Smooth muscle cell (in vitro differentiated cells): ENCODE measurements at regions not wholly inside any gene's neighbourhood (a gene's known extent, or its start where the extent isn't known, plus 50 kb on each side); places are given as distances from the start of the nearest gene placed in this dataset.
"Not testable (repeated sequence)": the region's sequence is repeated elsewhere in the genome, so short reads cannot be mapped to it uniquely, and the experiment has no call there.

Experiments
- DNase-seq: peaks from one replicate; lab custom pipeline; 2025; ENCODE audit not compliant: unreplicated experiment; lab: John Stamatoyannopoulos, UW
- H2AFZ ChIP-seq: fragments of 200-600 bp; sonication (generic); 2 replicates; pipeline ENCODE4 v1.6.0; 2016; ENCODE audit warnings: antibody characterized with exemption, low read depth, mild to moderate bottlenecking
- H3F3A ChIP-seq: fragments of 200-600 bp; sonication (generic); 2 replicates; pipeline ENCODE4 v1.6.0; 2017; ENCODE audit warnings: antibody characterized with exemption, low read depth
- H3K27ac ChIP-seq: fragments of 200-600 bp; sonication (generic); 2 replicates; pipeline ENCODE4 v1.5.1; 2016; ENCODE audit warnings: low read depth, mild to moderate bottlenecking
- H3K27me3 ChIP-seq: fragments of 200-600 bp; sonication (generic); 2 replicates; pipeline ENCODE4 v1.6.1; 2016; ENCODE audit warnings: low read depth, mild to moderate bottlenecking
- H3K36me3 ChIP-seq: fragments of 200-600 bp; sonication (generic); 2 replicates; pipeline ENCODE4 v1.5.1; 2016; ENCODE audit warnings: low read depth
- H3K4me1 ChIP-seq: fragments of 200-600 bp; sonication (generic); 2 replicates; pipeline ENCODE4 v1.5.1; 2016; ENCODE audit warnings: low read depth
- H3K4me2 ChIP-seq: fragments of 200-600 bp; sonication (generic); 2 replicates; pipeline ENCODE4 v1.6.0; 2016; ENCODE audit warnings: mild to moderate bottlenecking
- H3K4me3 ChIP-seq: fragments of 200-600 bp; sonication (generic); 2 replicates; pipeline ENCODE4 v1.5.1; 2016; ENCODE audit warnings: mild to moderate bottlenecking
- H3K79me2 ChIP-seq: fragments of 200-600 bp; sonication (generic); 2 replicates; pipeline ENCODE4 v1.6.0; 2016; ENCODE audit warnings: low read depth, mild to moderate bottlenecking
- H3K9ac ChIP-seq: fragments of 200-600 bp; sonication (generic); 2 replicates; pipeline ENCODE4 v1.6.0; 2016; ENCODE audit warnings: low read depth
- H3K9me3 ChIP-seq: fragments of 200-600 bp; sonication (generic); replicated peaks from 2 replicates; pipeline ENCODE4 v1.5.1; 2016; ENCODE audit warnings: low read depth
- H4K20me1 ChIP-seq: fragments of 200-600 bp; sonication (generic); 2 replicates; pipeline ENCODE4 v1.6.0; 2016; ENCODE audit warnings: low read depth
- CTCF ChIP-seq: fragments of 200-600 bp; sonication (generic); IDR thresholded peaks from 2 replicates; pipeline ENCODE4 v1.5.1; 2017; ENCODE audit warnings: borderline replicate concordance, mild to moderate bottlenecking, antibody characterized with exemption; ENCODE audit not compliant: insufficient read depth, poor library complexity, severe bottlenecking
- WGBS: methylation state at CpG from one replicate; pipeline ENCODE4 v1.1.7; 2016; ENCODE audit warnings: low lambda C conversion rate; 5-methylcytosine and 5-hydroxymethylcytosine counted together

- Histone ChIP-seq H4K20me1 (peaks cover 34% of the 10 kb centered on the region), H3K9me3 (peaks cover 4% of the 10 kb centered on the region), H3K9ac (no peak overlapping the region), H3K36me3 (no peaks in the 10 kb centered on the region), H3K4me1 (peaks cover 14% of the 10 kb centered on the region), H3K79me2 (peaks cover 4% of the 10 kb centered on the region), H3K4me3 (no peak overlapping the region), H3K4me2 (no peak overlapping the region), H3K27ac (no peak overlapping the region), H3F3A (no peaks in the 10 kb centered on the region), H3K27me3 (no peaks in the 10 kb centered on the region), H2AFZ (no peak overlapping the region)
- no peak for DNase-seq
- 88% methylated on average over 7 of the region's 7 CpGs for WGBS
- TF ChIP-seq CTCF: no peak
These were observed 66.1 kb upstream of the HGFAC start for GRCh38 chr4:3375688-3376087.

- H3K4me3 ChIP-seq: no peak overlapping the region
- no peak overlapping the region for H3K27ac ChIP-seq
- H2AFZ ChIP-seq: no peak overlapping the region
- peaks cover 28% of the 10 kb centered on the region for H4K20me1 ChIP-seq
- H3K27me3 ChIP-seq: no peaks in the 10 kb centered on the region
- no peaks in the 10 kb centered on the region for H3K79me2 ChIP-seq
- no peak overlapping the region for H3K4me2 ChIP-seq
- H3F3A ChIP-seq: no peaks in the 10 kb centered on the region
- no peak for TF ChIP-seq CTCF
- H3K36me3 ChIP-seq: no peaks in the 10 kb centered on the region
- 94% methylated on average over 10 of the region's 10 CpGs for WGBS
- H3K4me1 ChIP-seq: peaks cover 8% of the 10 kb centered on the region
- no peak for DNase-seq
- H3K9me3 ChIP-seq: peaks cover 4% of the 10 kb centered on the region
- H3K9ac ChIP-seq: no peak overlapping the region
These were observed 65.5 kb upstream of the HGFAC start for GRCh38 chr4:3376266-3376665.

- WGBS: 95% methylated on average over 6 of the region's 6 CpGs
- H4K20me1 ChIP-seq: peaks cover 15% of the 10 kb centered on the region
- H3K9me3 ChIP-seq: peaks cover 4% of the 10 kb centered on the region
- no peak overlapping the region for H2AFZ ChIP-seq
- no peaks in the 10 kb centered on the region for H3K4me1 ChIP-seq
- no peaks in the 10 kb centered on the region for H3K79me2 ChIP-seq
- no peak for DNase-seq
- no peak for TF ChIP-seq CTCF
- H3F3A ChIP-seq: no peaks in the 10 kb centered on the region
- no peak overlapping the region for H3K9ac ChIP-seq
- H3K4me2 ChIP-seq: no peak overlapping the region
- no peaks in the 10 kb centered on the region for H3K36me3 ChIP-seq
- H3K4me3 ChIP-seq: no peak overlapping the region
- H3K27ac ChIP-seq: no peak overlapping the region
- no peaks in the 10 kb centered on the region for H3K27me3 ChIP-seq
These were observed 64.2 kb upstream of the HGFAC start for GRCh38 chr4:3377557-3377956.

GRCh38 chr4:3380336-3380735 lies 61.4 kb upstream of the HGFAC start:
- not testable (repeated sequence) for H3K9me3 ChIP-seq, H2AFZ ChIP-seq, H3K4me2 ChIP-seq, H4K20me1 ChIP-seq, DNase-seq, H3K4me3 ChIP-seq, H3K27ac ChIP-seq, H3K36me3 ChIP-seq, H3K79me2 ChIP-seq, H3K4me1 ChIP-seq, H3K27me3 ChIP-seq, H3F3A ChIP-seq, H3K9ac ChIP-seq
- WGBS: 97% methylated on average over 3 of the region's 3 CpGs

GRCh38 chr4:3381208-3381607 lies 60.6 kb upstream of the HGFAC start:
- WGBS: 76% methylated on average over 5 of the region's 5 CpGs

More at GRCh38 chr4:3381208-3381607, 60.6 kb upstream of the HGFAC start:
- H3K9ac ChIP-seq, H3K4me2 ChIP-seq, H3K27me3 ChIP-seq, H4K20me1 ChIP-seq, H3K27ac ChIP-seq, H3K4me1 ChIP-seq, H3K79me2 ChIP-seq, H3F3A ChIP-seq, H3K4me3 ChIP-seq, H3K9me3 ChIP-seq, H3K36me3 ChIP-seq, H2AFZ ChIP-seq, DNase-seq: not testable (repeated sequence)
